GM18499 (cell line): ENCODE measurements at regions not wholly inside any gene's neighbourhood (a gene's known extent, or its start where the extent isn't known, plus 50 kb on each side); places are given as distances from the start of the nearest gene placed in this dataset.
A peak's percentile ranks its signal among the peaks of the same experiment; 100 is the strongest.

Source experiments
- ATAC-seq: cut with Tn5 transposase; IDR thresholded peaks from one replicate; pipeline ENCODE4 v1.9.1; 2021; ENCODE audit warnings: moderate number of reproducible peaks; ENCODE audit not compliant: insufficient read depth, unreplicated experiment

DNA sequence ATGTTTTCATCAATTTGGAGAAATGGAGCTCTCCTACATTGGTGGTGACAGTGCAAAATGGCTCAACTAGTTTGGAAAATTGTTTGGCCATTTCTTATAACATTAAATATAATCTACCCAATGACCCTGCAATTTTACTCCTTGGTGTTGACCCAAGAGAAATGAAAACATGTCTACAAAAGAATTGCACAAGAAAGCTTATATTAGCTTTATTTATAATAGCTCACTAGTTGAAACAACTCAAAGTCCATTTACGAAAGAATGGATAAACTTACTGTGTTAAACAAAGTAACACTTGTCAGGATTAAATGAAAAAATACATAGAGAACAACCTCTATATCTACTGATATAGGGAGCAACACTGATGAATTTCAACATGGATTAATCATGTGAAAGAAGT, 539.9 kb downstream of the DNAJB9 start:
- no peak for ATAC-seq

DNA sequence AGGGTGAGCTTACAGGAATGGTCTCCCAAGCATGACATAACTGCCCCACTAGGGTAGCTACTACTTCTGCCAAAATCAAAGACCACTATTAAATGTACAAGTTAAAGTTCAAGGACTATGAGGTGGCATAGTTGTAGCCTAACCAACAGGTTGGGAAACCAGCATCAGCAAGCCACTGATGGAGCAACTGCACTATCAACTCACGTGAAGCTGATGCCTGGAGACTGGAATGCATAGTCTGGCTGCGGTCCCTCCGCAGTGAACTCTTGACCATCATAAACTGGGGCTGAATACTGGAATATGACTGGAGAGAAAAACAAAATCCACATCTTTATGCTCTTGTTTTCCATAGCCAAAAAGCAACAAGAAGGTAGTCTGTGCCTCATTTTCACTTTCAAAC, 541.4 kb downstream of the DNAJB9 start:
- ATAC-seq = no peak

GRCh38 chr7:109121599-109122300, 552.1 kb downstream of the DNAJB9 start:
- no peak for ATAC-seq

- no peak for ATAC-seq
Observed at GRCh38 chr7:109125001-109125400, 555.3 kb downstream of the DNAJB9 start.

DNA sequence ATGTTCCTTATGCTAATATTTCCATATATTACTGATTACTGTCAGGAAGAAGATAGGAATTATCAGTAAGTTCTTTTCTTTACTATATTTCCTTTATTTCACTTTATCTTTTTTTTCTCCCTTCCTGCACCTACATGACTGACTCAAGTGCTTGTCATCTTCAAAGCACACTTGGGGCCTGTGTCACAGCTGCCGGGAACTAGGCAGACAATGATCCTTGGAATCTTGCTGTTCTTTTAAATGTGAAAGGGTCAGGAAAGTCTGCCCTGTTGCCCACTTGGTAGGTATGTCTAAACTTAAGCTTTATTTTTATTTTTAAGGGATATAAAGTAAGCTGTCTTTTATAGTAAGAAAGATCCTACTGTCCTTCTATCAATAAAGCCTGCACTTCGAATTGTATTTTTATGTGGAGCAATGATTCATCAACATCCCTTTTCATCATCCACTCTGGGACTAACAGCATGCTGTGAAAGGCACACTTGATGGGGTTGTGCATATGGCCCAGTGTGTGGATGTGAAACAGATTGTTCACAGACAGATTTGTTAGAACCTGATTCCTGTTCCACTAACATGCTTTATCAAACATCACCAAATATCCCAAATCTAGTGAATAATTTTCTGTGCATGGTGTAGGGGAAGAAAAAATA, 556.9 kb downstream of the DNAJB9 start:
- ATAC-seq = no peak

- no peak for ATAC-seq
Observed at GRCh38 chr7:109127145-109127544, 557.5 kb downstream of the DNAJB9 start.

DNA sequence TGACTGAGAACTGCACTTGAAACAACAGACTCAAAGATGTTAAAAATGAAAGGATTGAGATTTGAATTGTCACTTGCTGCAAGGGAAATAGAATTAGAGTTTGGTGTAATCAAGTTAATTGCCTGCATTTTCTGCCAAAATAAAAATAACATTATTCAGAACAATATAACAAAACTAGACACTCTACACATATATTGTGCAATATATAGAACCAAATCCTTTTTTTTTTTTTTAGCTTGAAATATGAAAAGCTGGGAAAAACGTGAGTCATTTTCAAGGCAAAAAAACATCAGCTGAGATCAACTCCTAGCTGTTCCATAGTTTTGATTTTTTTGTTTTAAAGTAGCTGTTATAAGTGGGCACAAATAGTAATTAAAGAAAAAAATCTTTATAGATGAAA, 561.5 kb downstream of the DNAJB9 start:
- ATAC-seq = no peak

- no peak for ATAC-seq
Observed at GRCh38 chr7:109136893-109137292, 567.2 kb downstream of the DNAJB9 start.

DNA sequence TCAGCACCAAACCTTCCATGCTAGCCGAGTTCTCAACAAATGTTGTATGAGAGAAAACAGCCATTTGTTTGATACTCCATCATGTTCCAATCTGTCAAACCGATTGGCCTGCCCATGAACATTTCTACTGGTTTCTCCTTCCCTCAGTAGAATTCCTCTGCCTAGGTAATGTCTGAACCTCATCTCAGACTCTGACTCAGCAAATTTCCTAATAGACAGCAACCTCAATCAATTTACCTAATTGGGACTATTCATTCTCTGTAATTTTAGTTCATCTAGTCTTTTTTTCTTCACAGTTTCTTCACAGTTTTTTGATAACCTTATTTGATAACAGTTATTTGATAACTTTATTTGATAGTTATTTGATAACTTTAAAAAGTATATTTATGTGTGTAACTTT, 585.1 kb downstream of the DNAJB9 start:
- no peak for ATAC-seq

DNA sequence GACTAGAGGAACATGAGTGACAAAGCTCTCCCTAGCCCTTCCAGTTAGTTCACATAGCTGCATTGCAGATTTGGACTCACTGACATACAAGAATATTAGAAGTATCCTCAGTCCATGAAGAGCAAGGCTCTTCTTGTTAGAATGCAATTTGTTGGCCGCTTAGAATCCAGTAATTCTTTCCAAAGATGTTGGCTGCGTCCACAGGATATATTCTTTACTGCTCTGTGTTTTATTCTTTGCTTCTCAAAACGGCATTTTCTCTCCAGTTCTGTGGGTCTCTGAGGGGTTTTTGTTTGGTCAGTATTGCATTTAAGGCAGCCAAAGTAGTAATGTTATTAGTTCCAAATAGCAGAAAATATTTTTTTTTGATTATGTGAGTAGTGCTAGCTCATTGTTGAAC, 588.6 kb downstream of the DNAJB9 start:
- ATAC-seq = no peak

GRCh38 chr7:109176661-109177060, 607.0 kb downstream of the DNAJB9 start:
- no peak for ATAC-seq

- no peak for ATAC-seq
Observed at GRCh38 chr7:109178342-109178741, 608.7 kb downstream of the DNAJB9 start.

GRCh38 chr7:109179601-109180000, 609.9 kb downstream of the DNAJB9 start:
- ATAC-seq = no peak

DNA sequence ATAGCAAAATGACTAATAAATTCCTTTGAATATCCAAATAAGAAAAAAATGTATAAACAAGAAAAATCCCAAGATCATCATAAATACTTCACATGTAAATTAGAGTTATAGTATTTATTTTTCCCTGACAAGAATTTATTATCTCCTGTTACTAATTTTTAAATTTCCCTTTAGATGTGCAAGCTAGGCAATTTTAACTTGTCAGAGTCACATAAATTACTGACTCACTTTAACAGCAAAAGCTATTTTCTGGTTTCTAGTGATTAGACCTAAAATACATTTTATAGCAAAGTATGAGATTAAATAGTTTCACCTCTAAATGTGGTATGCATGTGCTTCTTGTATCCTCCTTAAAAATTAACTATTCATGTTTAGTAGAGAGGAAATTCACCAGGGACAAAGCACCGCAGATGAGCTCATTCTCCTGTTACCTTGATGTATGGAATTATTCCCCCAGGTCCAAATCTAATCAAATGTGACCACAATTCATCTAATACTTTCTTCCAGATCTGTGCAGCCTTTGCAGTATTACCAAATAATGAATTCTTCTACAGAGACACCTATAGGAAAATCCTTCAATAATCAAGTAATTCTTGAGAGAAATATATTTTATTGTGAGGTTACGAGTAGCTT, 621.2 kb downstream of the DNAJB9 start:
- ATAC-seq = no peak

- no peak for ATAC-seq
Observed at GRCh38 chr7:109206196-109206595, 636.5 kb downstream of the DNAJB9 start.

- no peak for ATAC-seq
Observed at GRCh38 chr7:109213081-109213480, 643.4 kb downstream of the DNAJB9 start.

GRCh38 chr7:109215341-109215740, 645.7 kb downstream of the DNAJB9 start:
- no peak for ATAC-seq

GRCh38 chr7:109224100-109224499, 654.4 kb downstream of the DNAJB9 start:
- no peak for ATAC-seq

GRCh38 chr7:109226699-109227098, 657.0 kb downstream of the DNAJB9 start:
- no peak for ATAC-seq

- ATAC-seq = peak; percentile 78
Observed at GRCh38 chr7:109235316-109235715, 665.6 kb downstream of the DNAJB9 start.

- no peak for ATAC-seq
Observed at GRCh38 chr7:109246330-109247077, 676.8 kb downstream of the DNAJB9 start.
